ENCODE measurements at regions not wholly inside any gene's neighbourhood (a gene's known extent, or its start where the extent isn't known, plus 50 kb on each side); places are given as distances from the start of the nearest gene placed in this dataset.

- Histone ChIP-seq H3K36me3 (no peaks in the 10 kb centered on the region), H3K9me3 (no peaks in the 10 kb centered on the region), H3K27ac (no peak overlapping the region), H3K4me1 (no peaks in the 10 kb centered on the region), H3K27me3 (no peaks in the 10 kb centered on the region), H3K4me3 (replicated peaks in 1 of 3) (no peak overlapping the region)
- TF ChIP-seq POLR2A (IDR thresholded peaks at IDR 0.05) (no peak), CTCF (IDR thresholded peaks at IDR 0.05) (no peak)
- no peak for DNase-seq
- intact Hi-C loops (cut with DNase I) = no loop called here
- 29 to 60% methylated on average over 1 of the region's 1 CpG for WGBS, 2 donors
These were observed 56.4 kb upstream of the GJB6 start for GRCh38 chr13:20288561-20288960.

- Histone ChIP-seq H3K27ac (no peak overlapping the region), H3K4me1 (no peaks in the 10 kb centered on the region), H3K36me3 (no peaks in the 10 kb centered on the region), H3K9me3 (no peaks in the 10 kb centered on the region), H3K27me3 (no peaks in the 10 kb centered on the region), H3K4me3 (replicated peaks in 1 of 3) (no peak overlapping the region)
- no peak for TF ChIP-seq CTCF (IDR thresholded peaks at IDR 0.05)
- no peak for TF ChIP-seq POLR2A (IDR thresholded peaks at IDR 0.05)
- WGBS, 2 donors = 79% methylated on average over 1 of the region's 1 CpG
- no peak for DNase-seq
- intact Hi-C loops (cut with DNase I) = no loop called here
These were observed 55.9 kb upstream of the GJB6 start for GRCh38 chr13:20287976-20288375.

- WGBS, 2 donors = 71 to 75% methylated on average over 2 of the region's 2 CpGs
- intact Hi-C loops (cut with DNase I) = no loop called here
- no peak overlapping the region for H3K27ac ChIP-seq
- H3K27me3 ChIP-seq = no peaks in the 10 kb centered on the region
- H3K4me3 ChIP-seq (replicated peaks in 1 of 3) = no peak overlapping the region
- no peak for TF ChIP-seq POLR2A (IDR thresholded peaks at IDR 0.05)
- TF ChIP-seq CTCF (IDR thresholded peaks at IDR 0.05) = no peak
- H3K4me1 ChIP-seq = no peaks in the 10 kb centered on the region
- no peak for DNase-seq
- no peaks in the 10 kb centered on the region for H3K36me3 ChIP-seq
- no peaks in the 10 kb centered on the region for H3K9me3 ChIP-seq
These were observed 53.4 kb upstream of the GJB6 start for GRCh38 chr13:20285530-20285929.
